CD4-positive, alpha-beta T cell treated with Interleukin-2 at 100 ng/mL for 4 hours (primary cell): ENCODE measurements at regions not wholly inside any gene's neighbourhood (a gene's known extent, or its start where the extent isn't known, plus 50 kb on each side); places are given as distances from the start of the nearest gene placed in this dataset.

Experiments
- DNase-seq: peaks from one replicate; pipeline ENCODE4 v3.0.0-alpha.2; 2020; ENCODE audit warnings: low spot score

- DNase-seq, result peak; percentile 58
These were observed 169.8 kb upstream of the RAI14 start for GRCh38 chr5:34486160-34486848.

GRCh38 chr5:34486849-34487158 is 169.3 kb upstream of the RAI14 start:
- DNase-seq, result no peak

- no peak for DNase-seq
These were observed 168.8 kb upstream of the RAI14 start for GRCh38 chr5:34487159-34487879.

- no peak for DNase-seq
These were observed 168.2 kb upstream of the RAI14 start for GRCh38 chr5:34487956-34488355.

GRCh38 chr5:34488984-34489383 is 167.1 kb upstream of the RAI14 start:
- DNase-seq, result no peak

GRCh38 chr5:34490506-34491250 is 165.4 kb upstream of the RAI14 start:
- no peak for DNase-seq

- no peak for DNase-seq
These were observed 164.9 kb upstream of the RAI14 start for GRCh38 chr5:34491251-34491620.

GRCh38 chr5:34494111-34494755 is 161.9 kb upstream of the RAI14 start:
- no peak for DNase-seq

- DNase-seq, result no peak
These were observed 160.9 kb upstream of the RAI14 start for GRCh38 chr5:34495178-34495577.

GRCh38 chr5:34496260-34496691 is 159.9 kb upstream of the RAI14 start:
- DNase-seq, result no peak

- no peak for DNase-seq
These were observed 159.2 kb upstream of the RAI14 start for GRCh38 chr5:34496701-34497469.

GRCh38 chr5:34497470-34497808 is 158.7 kb upstream of the RAI14 start:
- no peak for DNase-seq

GRCh38 chr5:34498572-34498971 is 157.6 kb upstream of the RAI14 start:
- DNase-seq, result no peak

- DNase-seq, result peak; percentile 21
These were observed 157.0 kb upstream of the RAI14 start for GRCh38 chr5:34499001-34499734.

GRCh38 chr5:34500236-34500847 is 155.8 kb upstream of the RAI14 start:
- DNase-seq, result no peak

GRCh38 chr5:34501016-34501415 is 155.1 kb upstream of the RAI14 start:
- no peak for DNase-seq

GRCh38 chr5:34501840-34502239 is 154.3 kb upstream of the RAI14 start:
- no peak for DNase-seq

GRCh38 chr5:34502581-34502980 is 153.5 kb upstream of the RAI14 start:
- DNase-seq, result no peak

- no peak for DNase-seq
These were observed 152.5 kb upstream of the RAI14 start for GRCh38 chr5:34503379-34504253.

GRCh38 chr5:34504967-34505366 is 151.2 kb upstream of the RAI14 start:
- DNase-seq, result no peak
